Esophagus squamous epithelium (tissue), 5 donors: ENCODE measurements at regions not wholly inside any gene's neighbourhood (a gene's known extent, or its start where the extent isn't known, plus 50 kb on each side); places are given as distances from the start of the nearest gene placed in this dataset.
"Not testable (repeated sequence)": the region's sequence is repeated elsewhere in the genome, so short reads cannot be mapped to it uniquely, and the experiment has no call there.

Experiments
- DNase-seq: peaks from one replicate; lab custom pipeline; 2025; lab: John Stamatoyannopoulos, UW
- H3K27ac ChIP-seq, 4 donors: fragments of 200-600 bp; sonication (generic); one replicate each; pipeline ENCODE4 v1.5.1; 2016 to 2019; ENCODE audit warnings: mild to moderate bottlenecking in 1 of 4
- H3K27me3 ChIP-seq, 4 donors: fragments of 200-600 bp; sonication (generic); 1 replicate in 3 of 4; 2 replicates in 1 of 4; pipeline versions ENCODE4 v1.5.1 to v1.6.0; 2017 to 2021; ENCODE audit warnings: antibody characterized with exemption in 1 of 4
- H3K36me3 ChIP-seq, 3 donors: fragments of 200-600 bp; sonication (generic); one replicate each; pipeline ENCODE4 v1.5.1; 2016 to 2019
- H3K4me1 ChIP-seq, 3 donors: fragments of 200-600 bp; sonication (generic); one replicate each; pipeline ENCODE4 v1.5.1; 2017 to 2019
- H3K4me3 ChIP-seq, 4 donors: fragments of 200-600 bp; sonication (generic); 1 replicate in 3 of 4; 2 replicates in 1 of 4; pipeline ENCODE4 v1.5.1; 2016 to 2019; ENCODE audit warnings: mild to moderate bottlenecking in 2 of 4, moderate library complexity in 1 of 4
- H3K9me3 ChIP-seq, 3 donors: fragments of 200-600 bp; sonication (generic); one replicate each; pipeline ENCODE4 v1.5.1; 2016 to 2019
- CTCF ChIP-seq, 6 experiments: fragments of 450-650 bp in 4 of 6; fragments of 200-600 bp in 2 of 6; sonication (generic) in 2 of 6; IDR thresholded peaks; one replicate each; pipeline ENCODE4 v1.5.1; 2016 to 2019; ENCODE audit warnings: antibody characterized with exemption in 6 of 6, mild to moderate bottlenecking in 4 of 6, moderate library complexity in 4 of 6
- POLR2A ChIP-seq, 4 donors: fragments of 450-650 bp; IDR thresholded peaks; one replicate each; pipeline ENCODE4 v1.6.1; 2017; ENCODE audit warnings: antibody characterized with exemption in 4 of 4, mild to moderate bottlenecking in 4 of 4, moderate library complexity in 3 of 4
- WGBS, 2 donors: methylation state at CpG; one replicate each; pipeline ENCODE4 v1.1.5; 2018; 5-methylcytosine and 5-hydroxymethylcytosine counted together
- intact Hi-C: fragments of 100-400 bp; cut with DNase I; formaldehyde crosslinking; loops from one replicate; pipeline ENCODE4 v1.15.0; 2022
- donor health status: DM: yes; HTN: yes; CAD: no.

GRCh38 chr14:96711559-96712267 is 85.5 kb upstream of the VRK1 start:
- Histone ChIP-seq H3K27ac (no peak overlapping the region), H3K36me3 (no peaks in the 10 kb centered on the region), H3K27me3 (peaks cover 0 to 46% (median 0%) of the 10 kb centered on the region in 4 donors), H3K9me3 (no peaks in the 10 kb centered on the region), H3K4me1 (no peaks in the 10 kb centered on the region), H3K4me3 (no peak overlapping the region)
- intact Hi-C loops = no loop called here
- no peak for TF ChIP-seq POLR2A (IDR thresholded peaks at IDR 0.05)
- TF ChIP-seq CTCF (IDR thresholded peaks at IDR 0.05) = no peak
- 56 to 76% methylated on average over 11 to 14 of the region's 15 CpGs for WGBS, 2 donors
- DNase-seq = no peak

GRCh38 chr14:96713426-96713825 is 83.8 kb upstream of the VRK1 start:
- no peaks in the 10 kb centered on the region for H3K36me3 ChIP-seq
- no peak for DNase-seq
- 40 to 44% methylated on average over 7 of the region's 7 CpGs for WGBS, 2 donors
- H3K27me3 ChIP-seq = peaks cover 0 to 46% (median 0%) of the 10 kb centered on the region in 4 donors
- H3K9me3 ChIP-seq = no peaks in the 10 kb centered on the region
- intact Hi-C loops = no loop called here
- H3K27ac ChIP-seq = no peak overlapping the region
- TF ChIP-seq POLR2A (IDR thresholded peaks at IDR 0.05) = no peak
- no peak for TF ChIP-seq CTCF (IDR thresholded peaks at IDR 0.05)
- H3K4me1 ChIP-seq = no peaks in the 10 kb centered on the region
- H3K4me3 ChIP-seq = no peak overlapping the region

GRCh38 chr14:96714537-96714936 is 82.6 kb upstream of the VRK1 start:
- peaks cover 0 to 46% (median 0%) of the 10 kb centered on the region in 4 donors for H3K27me3 ChIP-seq
- 76 to 83% methylated on average over 10 of the region's 10 CpGs for WGBS, 2 donors

GRCh38 chr14:96717116-96717515 is 80.1 kb upstream of the VRK1 start:
- Histone ChIP-seq H3K27ac (no peak overlapping the region), H3K27me3 (peaks cover 0 to 38% (median 0%) of the 10 kb centered on the region in 4 donors), H3K4me1 (no peaks in the 10 kb centered on the region), H3K4me3 (no peak overlapping the region), H3K36me3 (no peaks in the 10 kb centered on the region), H3K9me3 (no peaks in the 10 kb centered on the region)
- 79 to 85% methylated on average over 4 of the region's 5 CpGs for WGBS, 2 donors
- TF ChIP-seq CTCF (IDR thresholded peaks at IDR 0.05) (no peak), POLR2A (IDR thresholded peaks at IDR 0.05) (no peak)
- DNase-seq = no peak
- intact Hi-C loops = no loop called here

More at GRCh38 chr14:96714537-96714936, 82.6 kb upstream of the VRK1 start:
- intact Hi-C loops, H3K27ac ChIP-seq, H3K9me3 ChIP-seq, H3K36me3 ChIP-seq, DNase-seq, H3K4me1 ChIP-seq, H3K4me3 ChIP-seq: not testable (repeated sequence)

DNA sequence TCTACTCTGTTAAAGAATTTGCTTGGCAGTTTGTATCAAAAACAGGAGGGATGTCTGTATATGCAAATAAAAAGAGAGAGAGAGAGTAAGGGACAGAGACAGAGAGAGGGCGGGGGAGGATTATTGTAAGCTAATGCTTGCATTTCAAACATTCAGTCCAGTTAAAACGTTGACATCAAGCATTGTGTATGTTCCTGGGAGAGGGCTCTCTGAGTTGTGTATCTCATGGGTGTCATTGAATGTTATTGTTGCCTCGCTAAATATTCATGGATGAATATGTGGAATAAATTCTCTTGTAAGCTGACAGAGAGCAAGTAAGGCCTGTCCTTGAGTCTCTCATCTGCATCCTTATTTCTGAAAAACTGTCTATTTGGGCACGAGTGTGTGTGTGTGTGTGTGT is 78.8 kb upstream of the VRK1 start:
- intact Hi-C loops = no loop called here
- TF ChIP-seq POLR2A (IDR thresholded peaks at IDR 0.05) = no peak
- no peak for TF ChIP-seq CTCF (IDR thresholded peaks at IDR 0.05)
- Histone ChIP-seq H3K27ac (no peak overlapping the region), H3K27me3 (peaks cover 0 to 36% (median 0%) of the 10 kb centered on the region in 4 donors), H3K4me1 (no peaks in the 10 kb centered on the region), H3K36me3 (no peaks in the 10 kb centered on the region), H3K9me3 (no peaks in the 10 kb centered on the region), H3K4me3 (no peak overlapping the region)
- 44 to 45% methylated on average over 4 of the region's 4 CpGs for WGBS, 2 donors
- no peak for DNase-seq

- DNase-seq, intact Hi-C loops, H3K27ac ChIP-seq, H3K4me1 ChIP-seq, H3K4me3 ChIP-seq, H3K36me3 ChIP-seq, H3K9me3 ChIP-seq: not testable (repeated sequence)
- peaks cover 0 to 21% (median 0%) of the 10 kb centered on the region in 4 donors for H3K27me3 ChIP-seq
- WGBS, 2 donors = 79 to 82% methylated on average over 6 of the region's 6 CpGs
Observed at GRCh38 chr14:96720702-96721101, 76.5 kb upstream of the VRK1 start.
